ENCODE measurements at regions not wholly inside any gene's neighbourhood (a gene's known extent, or its start where the extent isn't known, plus 50 kb on each side); places are given as distances from the start of the nearest gene placed in this dataset.
"Not testable (repeated sequence)": the region's sequence is repeated elsewhere in the genome, so short reads cannot be mapped to it uniquely, and the experiment has no call there.

GRCh38 chr9:86575137-86575536 lies 220.9 kb upstream of the TUT7 start:
- Histone ChIP-seq H3K27ac (ENCODE audit: low read depth, low read length) (no peak overlapping the region), H3K4me3 (ENCODE audit: insufficient read depth, low read length, poor library complexity, severe bottlenecking) (no peak overlapping the region), H3F3A (ENCODE audit: insufficient read depth) (no peaks in the 10 kb centered on the region), H2AFZ (ENCODE audit: low read depth, low read length, severe bottlenecking) (no peak overlapping the region), H3K27me3 (ENCODE audit: low read length) (no peaks in the 10 kb centered on the region), H3K4me2 (ENCODE audit: low read depth, low read length, poor library complexity, severe bottlenecking) (no peak overlapping the region), H3K79me2 (ENCODE audit: insufficient read depth, low read length) (no peaks in the 10 kb centered on the region), H3K9me3 (ENCODE audit: insufficient read depth, low read length) (no peaks in the 10 kb centered on the region), H3K36me3 (ENCODE audit: low read length) (no peaks in the 10 kb centered on the region), H4K20me1 (ENCODE audit: low read depth, low read length) (no peaks in the 10 kb centered on the region), H3K9ac (ENCODE audit: low read length) (no peak overlapping the region), H3K9me2 (replicated peaks; ENCODE audit: insufficient read depth, low read length) (no peaks in the 10 kb centered on the region)
- TF ChIP-seq CTCF (IDR thresholded peaks at IDR 0.05; ENCODE audit: insufficient read depth, low read length, poor library complexity, severe bottlenecking), result no peak

GRCh38 chr9:86573886-86574285 lies 219.7 kb upstream of the TUT7 start:
- no peaks in the 10 kb centered on the region for H3K79me2 ChIP-seq (ENCODE audit: insufficient read depth, low read length)
- H3K27ac ChIP-seq (ENCODE audit: low read depth, low read length), result no peak overlapping the region
- TF ChIP-seq CTCF (IDR thresholded peaks at IDR 0.05; ENCODE audit: insufficient read depth, low read length, poor library complexity, severe bottlenecking) (no peak), EZH2phosphoT487 (conservative IDR thresholded peaks at IDR 0.05; ENCODE audit: low read length) (no peak)
- H2AFZ ChIP-seq (ENCODE audit: low read depth, low read length, severe bottlenecking), result no peak overlapping the region
- H3K4me2 ChIP-seq (ENCODE audit: low read depth, low read length, poor library complexity, severe bottlenecking), result no peak overlapping the region
- no peaks in the 10 kb centered on the region for H3K9me2 ChIP-seq (replicated peaks; ENCODE audit: insufficient read depth, low read length)
- no peaks in the 10 kb centered on the region for H3K36me3 ChIP-seq (ENCODE audit: low read length)
- H3F3A ChIP-seq (ENCODE audit: insufficient read depth), result no peaks in the 10 kb centered on the region
- no peaks in the 10 kb centered on the region for H4K20me1 ChIP-seq (ENCODE audit: low read depth, low read length)
- H3K27me3 ChIP-seq (ENCODE audit: low read length), result no peaks in the 10 kb centered on the region
- no peak overlapping the region for H3K4me3 ChIP-seq (ENCODE audit: insufficient read depth, low read length, poor library complexity, severe bottlenecking)
- H3K9me3 ChIP-seq (ENCODE audit: insufficient read depth, low read length), result no peaks in the 10 kb centered on the region
- H3K9ac ChIP-seq (ENCODE audit: low read length), result no peak overlapping the region

- no peaks in the 10 kb centered on the region for H3K9me2 ChIP-seq (replicated peaks; ENCODE audit: insufficient read depth, low read length)
- TF ChIP-seq EZH2phosphoT487 (conservative IDR thresholded peaks at IDR 0.05; ENCODE audit: low read length) (no peak), CTCF (IDR thresholded peaks at IDR 0.05; ENCODE audit: insufficient read depth, low read length, poor library complexity, severe bottlenecking) (no peak)
- no peaks in the 10 kb centered on the region for H3K36me3 ChIP-seq (ENCODE audit: low read length)
- H3K4me3 ChIP-seq (ENCODE audit: insufficient read depth, low read length, poor library complexity, severe bottlenecking), result no peak overlapping the region
- no peak overlapping the region for H3K27ac ChIP-seq (ENCODE audit: low read depth, low read length)
- no peaks in the 10 kb centered on the region for H3K27me3 ChIP-seq (ENCODE audit: low read length)
- H3K4me2 ChIP-seq (ENCODE audit: low read depth, low read length, poor library complexity, severe bottlenecking), result no peak overlapping the region
- no peaks in the 10 kb centered on the region for H4K20me1 ChIP-seq (ENCODE audit: low read depth, low read length)
- H3K79me2 ChIP-seq (ENCODE audit: insufficient read depth, low read length), result no peaks in the 10 kb centered on the region
- H3K9me3 ChIP-seq (ENCODE audit: insufficient read depth, low read length), result no peaks in the 10 kb centered on the region
- no peak overlapping the region for H3K9ac ChIP-seq (ENCODE audit: low read length)
- H2AFZ ChIP-seq (ENCODE audit: low read depth, low read length, severe bottlenecking), result no peak overlapping the region
- H3F3A ChIP-seq (ENCODE audit: insufficient read depth), result no peaks in the 10 kb centered on the region
These were observed 218.7 kb upstream of the TUT7 start for GRCh38 chr9:86572904-86573303.

GRCh38 chr9:86565603-86566002 lies 211.4 kb upstream of the TUT7 start:
- H3K27ac ChIP-seq (ENCODE audit: low read depth, low read length); H3K9me3 ChIP-seq (ENCODE audit: insufficient read depth, low read length); H4K20me1 ChIP-seq (ENCODE audit: low read depth, low read length); H3K27me3 ChIP-seq (ENCODE audit: low read length); H3K79me2 ChIP-seq (ENCODE audit: insufficient read depth, low read length); H3K4me2 ChIP-seq (ENCODE audit: low read depth, low read length, poor library complexity, severe bottlenecking); H3K9ac ChIP-seq (ENCODE audit: low read length); H3F3A ChIP-seq (ENCODE audit: insufficient read depth); H3K4me3 ChIP-seq (ENCODE audit: insufficient read depth, low read length, poor library complexity, severe bottlenecking); H2AFZ ChIP-seq (ENCODE audit: low read depth, low read length, severe bottlenecking); H3K9me2 ChIP-seq (replicated peaks; ENCODE audit: insufficient read depth, low read length); H3K36me3 ChIP-seq (ENCODE audit: low read length): not testable (repeated sequence)
